GM21515 (cell line): ENCODE measurements at regions not wholly inside any gene's neighbourhood (a gene's known extent, or its start where the extent isn't known, plus 50 kb on each side); places are given as distances from the start of the nearest gene placed in this dataset.
"Not testable (repeated sequence)": the region's sequence is repeated elsewhere in the genome, so short reads cannot be mapped to it uniquely, and the experiment has no call there.

ENCODE experiments used
- ATAC-seq: cut with Tn5 transposase; IDR thresholded peaks from one replicate; pipeline ENCODE4 v1.9.1; 2021; ENCODE audit not compliant: unreplicated experiment

DNA sequence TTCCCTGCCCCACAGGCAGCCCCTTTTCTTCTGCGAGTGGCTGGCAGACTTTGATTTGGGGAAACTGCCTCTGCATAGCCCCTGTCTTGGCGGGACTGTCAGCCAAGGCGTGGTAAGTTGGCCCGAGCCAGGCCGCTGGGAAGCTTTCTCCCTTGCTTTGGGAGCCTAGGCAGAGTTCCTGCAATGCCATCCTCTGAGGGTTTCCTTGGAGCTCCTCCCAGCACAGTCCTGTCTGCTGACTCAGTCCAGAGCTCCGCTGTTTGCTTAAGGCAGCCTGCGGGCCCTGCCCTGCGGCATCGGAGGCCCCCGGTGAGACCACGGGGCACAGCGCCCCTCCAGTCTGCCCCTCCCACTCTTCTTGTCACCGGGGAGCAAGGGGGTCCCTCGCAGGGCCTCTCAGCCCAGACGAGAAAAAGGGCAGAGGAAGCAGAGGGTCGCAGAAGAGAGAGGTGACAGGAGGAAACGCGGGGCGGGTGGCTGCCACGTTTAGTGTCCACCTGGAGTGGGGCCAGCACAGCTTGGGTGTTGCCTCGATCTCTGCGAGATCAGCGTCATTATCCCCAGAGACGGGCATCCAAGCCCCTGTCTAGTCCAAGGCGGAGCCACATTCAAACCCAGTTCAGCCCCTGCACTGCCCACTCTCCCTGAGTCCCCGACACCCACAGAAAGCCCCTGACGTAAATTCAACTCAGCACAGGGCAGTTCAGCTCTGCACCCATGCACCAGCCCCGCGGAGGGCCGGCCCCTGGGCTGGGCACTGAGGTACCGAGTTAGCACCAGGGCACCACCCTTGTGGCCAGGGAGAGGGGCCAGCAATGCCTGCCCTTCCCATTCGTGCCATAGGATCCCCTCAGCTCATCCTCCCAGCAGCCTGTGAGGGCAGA, 59.0 kb upstream of the CHST15 start:
- ATAC-seq = no peak

DNA sequence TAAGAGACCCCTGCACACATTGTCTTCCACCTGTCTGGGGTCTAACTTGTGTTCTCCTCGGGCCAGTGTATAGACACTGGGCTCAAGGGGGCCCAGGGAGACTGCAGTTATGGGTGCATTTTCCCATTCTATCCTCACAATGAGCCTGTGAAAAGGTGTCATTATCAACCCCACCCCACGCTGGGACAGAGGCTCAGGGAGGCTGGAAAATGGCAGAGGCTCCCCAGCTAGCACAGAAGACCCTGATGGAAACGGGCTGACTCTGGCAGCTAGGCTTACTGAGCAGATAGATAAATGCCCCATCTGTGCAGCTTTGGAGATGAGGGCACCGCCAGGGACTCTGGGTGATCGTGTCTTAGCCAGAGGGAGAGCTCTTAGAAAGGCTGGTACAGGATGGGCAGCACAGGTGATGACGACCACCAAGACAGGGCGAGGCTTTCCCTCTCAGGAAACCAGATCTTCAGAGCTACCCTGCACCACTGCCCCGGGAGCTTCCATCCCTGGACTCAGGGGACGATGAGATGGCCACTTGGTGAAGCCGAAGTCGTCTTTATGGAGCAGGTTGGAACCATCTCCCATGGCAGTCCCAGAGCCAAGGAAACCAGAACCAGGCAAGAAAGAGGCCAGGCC, 58.2 kb upstream of the CHST15 start:
- ATAC-seq = no peak

DNA sequence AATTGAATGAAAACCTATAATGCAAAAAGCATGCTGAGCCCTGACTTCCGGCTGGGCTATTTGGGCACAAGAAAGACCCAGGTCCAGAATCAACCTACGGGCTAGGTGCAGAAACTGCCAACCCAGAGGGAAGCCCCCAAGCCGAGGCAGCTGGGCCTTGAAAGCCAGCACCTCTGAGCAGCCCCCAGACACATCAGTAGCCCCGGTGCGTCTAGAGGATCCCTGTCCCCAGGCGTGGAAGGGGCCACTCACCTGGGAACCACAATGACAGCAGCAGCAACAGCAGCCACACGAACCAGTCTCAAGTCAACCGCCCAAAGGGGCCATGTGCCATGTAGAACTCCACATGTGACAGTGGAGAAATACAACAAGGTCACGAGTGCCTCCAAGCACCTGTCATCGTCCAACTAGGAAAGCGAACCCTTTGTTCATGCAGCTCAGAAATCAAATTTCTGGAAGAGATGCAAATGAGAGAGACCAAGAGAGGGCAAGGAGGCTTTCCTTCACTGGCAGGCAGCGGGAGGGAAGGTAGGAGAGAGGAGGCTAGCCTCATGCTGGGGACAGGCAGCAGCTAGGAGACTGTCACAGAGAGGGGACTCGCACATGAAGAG, 57.5 kb upstream of the CHST15 start:
- ATAC-seq = no peak

DNA sequence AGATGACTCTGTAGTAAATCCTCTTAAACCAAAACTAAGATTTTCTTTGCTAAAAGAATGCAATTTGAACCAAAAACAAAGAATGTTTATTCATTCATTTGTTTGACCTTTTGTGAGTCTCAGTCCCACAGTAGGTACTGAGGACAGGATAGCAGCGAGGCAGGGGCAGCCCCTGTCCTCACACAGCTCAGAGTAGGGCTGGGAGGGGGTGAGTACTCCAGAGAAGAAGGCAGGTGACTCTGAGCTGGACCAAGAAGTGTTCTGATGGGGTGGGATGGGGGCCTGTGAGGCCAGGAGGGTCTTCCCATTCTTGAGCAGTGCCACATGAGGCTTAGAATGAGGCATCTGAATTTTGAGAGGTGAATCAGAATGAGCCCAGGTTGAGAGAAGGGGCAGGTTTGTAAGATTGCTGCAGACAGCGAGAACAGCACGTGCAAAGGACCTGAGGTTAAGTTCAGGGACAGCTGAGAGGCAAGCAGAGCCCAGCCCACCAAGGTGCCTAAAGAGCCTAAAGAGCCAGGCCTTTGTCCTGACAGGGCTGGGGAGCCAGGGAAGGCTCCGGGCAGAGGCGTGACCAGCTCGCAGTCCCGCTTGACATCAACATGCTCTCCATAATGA, 56.9 kb upstream of the CHST15 start:
- ATAC-seq = no peak

DNA sequence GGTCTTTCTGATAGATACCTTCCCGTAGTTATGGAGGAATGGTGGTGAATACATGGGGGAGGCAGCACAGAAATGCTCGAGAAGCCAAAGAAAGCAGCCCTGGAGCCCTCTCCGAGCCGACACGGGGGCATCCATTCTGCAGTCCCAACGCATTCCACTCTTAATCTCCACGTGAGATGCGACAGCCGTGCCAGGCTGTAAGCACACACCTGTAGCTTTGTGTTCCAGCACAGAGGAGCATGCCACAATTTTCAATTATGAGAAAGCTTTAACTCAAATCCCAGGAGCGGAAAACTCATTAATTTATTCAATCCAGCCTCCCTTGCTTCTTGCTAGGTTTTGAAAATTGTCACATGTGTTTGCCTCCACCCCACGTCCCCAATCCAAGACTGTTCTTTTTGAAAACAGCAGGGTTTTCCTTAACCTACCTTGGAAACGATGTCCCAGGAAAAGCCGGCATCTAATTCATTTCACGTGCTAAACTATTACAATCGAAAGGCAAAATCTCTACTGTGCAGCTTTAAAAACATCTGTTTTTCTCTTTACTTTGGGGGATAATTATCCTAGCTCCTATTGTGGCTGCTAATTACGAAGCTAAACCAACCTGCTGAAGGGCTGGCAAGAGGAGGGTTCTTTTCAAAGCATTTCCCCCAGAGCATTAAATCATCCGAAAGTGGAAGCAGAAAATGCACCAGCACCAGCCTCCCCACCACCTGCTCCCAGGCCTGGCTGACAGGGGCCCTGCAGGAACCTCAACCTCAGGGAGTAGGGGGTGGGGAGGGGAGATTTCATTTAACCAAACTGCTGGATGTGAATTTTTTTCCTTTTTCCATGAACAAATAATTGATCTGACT, 56.0 kb upstream of the CHST15 start:
- no peak for ATAC-seq

DNA sequence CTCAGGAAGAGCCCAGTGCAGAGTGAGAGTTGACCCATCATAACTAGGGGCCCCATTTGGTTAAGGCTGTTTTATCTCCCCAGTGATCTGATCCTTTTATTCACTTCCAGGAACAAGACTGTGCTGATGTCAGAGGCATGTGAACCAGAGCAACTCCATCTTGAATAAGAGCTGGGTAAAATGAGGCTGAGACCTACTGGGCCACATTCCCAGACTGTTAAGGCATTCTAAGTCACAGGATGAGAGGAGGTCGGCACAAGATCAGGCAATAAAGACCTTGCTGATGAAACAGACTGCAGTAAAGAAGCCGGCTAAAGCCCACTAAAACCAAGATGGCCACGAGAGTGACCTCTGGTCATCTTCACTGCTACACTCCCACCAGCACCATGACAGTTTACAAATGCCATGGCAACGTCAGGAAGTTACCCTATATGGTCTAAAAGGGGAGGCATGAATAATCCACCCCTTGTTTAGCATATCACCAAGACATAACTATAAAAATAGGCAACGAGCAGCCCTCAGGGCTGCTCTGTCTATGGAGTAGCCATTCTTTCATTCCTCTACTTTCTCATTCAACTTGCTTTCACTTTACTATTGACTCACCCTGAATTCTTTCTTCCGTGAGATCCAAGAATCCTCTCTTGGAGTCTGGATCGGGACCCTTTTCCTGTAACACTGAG, 55.3 kb upstream of the CHST15 start:
- ATAC-seq = not testable (repeated sequence)

DNA sequence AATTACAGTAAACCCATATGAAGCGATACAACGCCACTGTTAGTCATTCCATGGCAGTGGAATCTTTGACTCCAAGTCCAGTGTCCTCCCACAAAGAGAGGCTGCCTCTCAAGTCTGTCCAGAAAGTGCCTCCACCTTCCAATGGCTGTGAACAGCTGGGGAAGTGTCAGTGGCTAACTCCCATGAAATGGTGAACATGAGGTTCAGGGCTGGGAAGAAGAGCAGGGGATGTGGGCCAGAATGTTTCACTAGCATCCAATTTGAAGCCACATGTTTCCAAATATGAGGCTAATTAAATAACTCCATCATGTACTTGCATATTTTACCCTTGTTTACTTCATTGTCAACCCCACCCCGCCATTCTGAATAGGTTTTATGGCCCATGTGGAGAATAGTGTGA, 53.1 kb upstream of the CHST15 start:
- no peak for ATAC-seq

DNA sequence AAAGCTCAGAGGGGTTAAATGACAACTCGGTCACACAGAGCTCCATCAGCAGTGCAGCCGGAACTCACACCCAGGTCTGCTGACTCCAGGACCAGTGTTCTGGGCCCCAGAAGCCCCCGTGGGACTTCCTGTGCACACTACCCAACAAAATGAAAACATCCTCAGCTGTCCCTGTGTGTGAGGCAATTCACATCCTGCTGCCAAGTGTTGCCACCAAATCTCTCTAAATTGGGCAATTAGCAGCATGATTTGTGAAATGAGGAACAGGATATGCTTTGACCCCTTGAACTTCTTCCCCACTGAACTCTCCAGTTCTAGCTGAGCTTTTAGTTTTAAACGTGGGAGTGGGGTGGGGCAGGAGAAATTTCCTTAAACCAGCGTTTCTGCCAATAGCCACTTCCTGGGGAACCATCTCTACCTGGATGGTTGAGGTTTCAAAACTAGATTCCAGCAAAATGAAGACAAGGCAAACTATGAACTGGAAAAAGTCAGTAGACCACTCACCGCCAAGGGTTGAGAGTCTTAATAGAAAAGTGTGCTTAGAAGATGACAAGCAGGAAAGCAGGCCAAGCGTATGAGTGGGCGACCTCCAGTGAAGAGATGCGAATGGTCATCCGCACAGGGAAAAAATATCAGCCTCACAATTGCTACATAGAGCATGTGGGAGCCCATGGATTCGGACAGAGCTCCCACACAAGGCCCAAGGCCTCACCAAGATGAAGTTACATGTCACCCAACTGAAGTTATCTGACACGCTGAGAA, 51.9 kb upstream of the CHST15 start:
- ATAC-seq = no peak

DNA sequence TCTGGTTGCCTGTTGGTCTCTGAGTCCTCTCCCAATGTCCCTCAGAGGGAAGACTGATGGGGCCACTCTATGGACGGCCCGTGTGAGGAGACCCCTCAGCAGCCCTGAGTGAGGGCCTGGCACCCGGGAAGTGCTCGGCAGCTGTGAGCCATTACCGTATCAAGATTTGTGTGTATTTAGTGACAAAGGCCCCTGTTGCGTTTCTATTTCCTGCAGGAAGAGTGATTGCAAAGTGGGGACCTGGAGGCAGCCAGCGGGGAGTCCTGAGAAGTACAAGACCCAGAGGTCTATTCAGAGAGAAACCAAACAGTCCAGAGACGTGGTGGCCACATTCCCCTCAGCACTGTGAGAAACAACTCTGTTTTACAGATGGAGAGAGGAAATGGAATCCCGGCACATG, 51.1 kb upstream of the CHST15 start:
- ATAC-seq = no peak

DNA sequence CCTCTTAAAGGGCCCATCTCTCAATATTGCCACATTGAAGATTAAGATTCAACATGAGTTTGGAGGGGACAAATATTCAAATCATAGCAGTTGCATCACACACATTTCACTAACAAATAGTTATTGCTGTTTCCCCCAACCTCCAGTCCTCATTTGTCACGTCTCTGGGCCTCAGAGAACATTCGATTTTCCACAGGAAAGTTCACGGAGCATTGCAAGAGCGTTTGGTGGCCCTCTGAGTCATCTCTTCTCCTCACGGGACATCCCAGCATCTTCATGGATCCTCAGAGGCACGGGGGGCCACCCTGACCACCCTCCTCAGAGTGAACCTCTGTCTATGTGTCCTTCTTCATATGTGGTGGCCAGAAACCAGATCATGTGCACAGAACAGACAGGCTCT, 50.3 kb upstream of the CHST15 start:
- ATAC-seq = no peak
